ENCODE measurements at regions not wholly inside any gene's neighbourhood (a gene's known extent, or its start where the extent isn't known, plus 50 kb on each side); places are given as distances from the start of the nearest gene placed in this dataset.

GRCh38 chr12:42904683-42905418 lies 315.3 kb upstream of the PRICKLE1 start:
- Histone ChIP-seq H3K4me1 (ENCODE audit: control insufficient read depth in 2 of 2, insufficient read depth in 2 of 2, low read length in 2 of 2) (no peaks in the 10 kb centered on the region), H3K27me3 (ENCODE audit: control insufficient read depth in 2 of 2, insufficient read depth in 1 of 2, low read length in 1 of 2) (no peaks in the 10 kb centered on the region), H3K9me3 (ENCODE audit: control insufficient read depth in 2 of 2, insufficient read depth in 1 of 2, low read length in 1 of 2) (peaks cover 0 to 1% of the 10 kb centered on the region in 2 donors), H3K36me3 (ENCODE audit: control insufficient read depth in 2 of 2, insufficient read depth in 2 of 2, low read length in 1 of 2) (no peaks in the 10 kb centered on the region), H3K4me3 (ENCODE audit: low read length in 2 of 2) (no peak overlapping the region), H3K27ac (ENCODE audit: low read depth in 1 of 2, low read length in 1 of 2) (no peak overlapping the region)
- WGBS = 71% methylated on average over 12 of the region's 12 CpGs
- no peak for DNase-seq (ENCODE audit: low read depth in 6 of 9, low spot score in 9 of 9)

- no peak overlapping the region for H3K27ac ChIP-seq (ENCODE audit: low read depth in 1 of 2, low read length in 1 of 2)
- H3K4me3 ChIP-seq (ENCODE audit: low read length in 2 of 2) = no peak overlapping the region
- H3K4me1 ChIP-seq (ENCODE audit: control insufficient read depth in 2 of 2, insufficient read depth in 2 of 2, low read length in 2 of 2) = no peaks in the 10 kb centered on the region
- peaks cover 0 to 1% of the 10 kb centered on the region in 2 donors for H3K9me3 ChIP-seq (ENCODE audit: control insufficient read depth in 2 of 2, insufficient read depth in 1 of 2, low read length in 1 of 2)
- DNase-seq (ENCODE audit: low read depth in 6 of 9, low spot score in 9 of 9) = no peak
- H3K36me3 ChIP-seq (ENCODE audit: control insufficient read depth in 2 of 2, insufficient read depth in 2 of 2, low read length in 1 of 2) = no peaks in the 10 kb centered on the region
- H3K27me3 ChIP-seq (ENCODE audit: control insufficient read depth in 2 of 2, insufficient read depth in 1 of 2, low read length in 1 of 2) = no peaks in the 10 kb centered on the region
- 82% methylated on average over 3 of the region's 3 CpGs for WGBS
Measured at GRCh38 chr12:42903736-42904135, 314.2 kb upstream of the PRICKLE1 start.

- Histone ChIP-seq H3K27me3 (ENCODE audit: control insufficient read depth in 2 of 2, insufficient read depth in 1 of 2, low read length in 1 of 2) (no peaks in the 10 kb centered on the region), H3K36me3 (ENCODE audit: control insufficient read depth in 2 of 2, insufficient read depth in 2 of 2, low read length in 1 of 2) (no peaks in the 10 kb centered on the region), H3K4me1 (ENCODE audit: control insufficient read depth in 2 of 2, insufficient read depth in 2 of 2, low read length in 2 of 2) (no peaks in the 10 kb centered on the region), H3K9me3 (ENCODE audit: control insufficient read depth in 2 of 2, insufficient read depth in 1 of 2, low read length in 1 of 2) (no peaks in the 10 kb centered on the region), H3K4me3 (ENCODE audit: low read length in 2 of 2) (no peak overlapping the region), H3K27ac (ENCODE audit: low read depth in 1 of 2, low read length in 1 of 2) (no peak overlapping the region)
- WGBS = 99% methylated on average over 2 of the region's 2 CpGs
- no peak for DNase-seq (ENCODE audit: low read depth in 6 of 9, low spot score in 9 of 9)
Measured at GRCh38 chr12:42902001-42902400, 312.5 kb upstream of the PRICKLE1 start.

GRCh38 chr12:42893803-42894202 lies 304.3 kb upstream of the PRICKLE1 start:
- 94% methylated on average over 2 of the region's 2 CpGs for WGBS
- Histone ChIP-seq H3K4me3 (ENCODE audit: low read length in 2 of 2) (no peak overlapping the region), H3K36me3 (ENCODE audit: control insufficient read depth in 2 of 2, insufficient read depth in 2 of 2, low read length in 1 of 2) (no peaks in the 10 kb centered on the region), H3K27ac (ENCODE audit: low read depth in 1 of 2, low read length in 1 of 2) (no peak overlapping the region), H3K9me3 (ENCODE audit: control insufficient read depth in 2 of 2, insufficient read depth in 1 of 2, low read length in 1 of 2) (no peaks in the 10 kb centered on the region), H3K27me3 (ENCODE audit: control insufficient read depth in 2 of 2, insufficient read depth in 1 of 2, low read length in 1 of 2) (no peaks in the 10 kb centered on the region), H3K4me1 (ENCODE audit: control insufficient read depth in 2 of 2, insufficient read depth in 2 of 2, low read length in 2 of 2) (no peaks in the 10 kb centered on the region)
- DNase-seq (ENCODE audit: low read depth in 6 of 9, low spot score in 9 of 9) = no peak

- Histone ChIP-seq H3K36me3 (ENCODE audit: control insufficient read depth in 2 of 2, insufficient read depth in 2 of 2, low read length in 1 of 2) (no peaks in the 10 kb centered on the region), H3K27ac (ENCODE audit: low read depth in 1 of 2, low read length in 1 of 2) (no peak overlapping the region), H3K9me3 (ENCODE audit: control insufficient read depth in 2 of 2, insufficient read depth in 1 of 2, low read length in 1 of 2) (no peaks in the 10 kb centered on the region), H3K27me3 (ENCODE audit: control insufficient read depth in 2 of 2, insufficient read depth in 1 of 2, low read length in 1 of 2) (no peaks in the 10 kb centered on the region), H3K4me1 (ENCODE audit: control insufficient read depth in 2 of 2, insufficient read depth in 2 of 2, low read length in 2 of 2) (no peaks in the 10 kb centered on the region), H3K4me3 (ENCODE audit: low read length in 2 of 2) (no peak overlapping the region)
- DNase-seq (ENCODE audit: low read depth in 6 of 9, low spot score in 9 of 9) = no peak
- WGBS = 87% methylated on average over 4 of the region's 4 CpGs
Measured at GRCh38 chr12:42892702-42893551, 303.4 kb upstream of the PRICKLE1 start.

- Histone ChIP-seq H3K4me1 (ENCODE audit: control insufficient read depth in 2 of 2, insufficient read depth in 2 of 2, low read length in 2 of 2) (no peaks in the 10 kb centered on the region), H3K36me3 (ENCODE audit: control insufficient read depth in 2 of 2, insufficient read depth in 2 of 2, low read length in 1 of 2) (no peaks in the 10 kb centered on the region), H3K27me3 (ENCODE audit: control insufficient read depth in 2 of 2, insufficient read depth in 1 of 2, low read length in 1 of 2) (no peaks in the 10 kb centered on the region), H3K27ac (ENCODE audit: low read depth in 1 of 2, low read length in 1 of 2) (no peak overlapping the region), H3K4me3 (ENCODE audit: low read length in 2 of 2) (no peak overlapping the region), H3K9me3 (ENCODE audit: control insufficient read depth in 2 of 2, insufficient read depth in 1 of 2, low read length in 1 of 2) (no peaks in the 10 kb centered on the region)
- no peak for DNase-seq (ENCODE audit: low read depth in 6 of 9, low spot score in 9 of 9)
- WGBS = 75% methylated on average over 1 of the region's 1 CpG
Measured at GRCh38 chr12:42887657-42888056, 298.1 kb upstream of the PRICKLE1 start.

- WGBS = 91% methylated on average over 3 of the region's 3 CpGs
- Histone ChIP-seq H3K27me3 (ENCODE audit: control insufficient read depth in 2 of 2, insufficient read depth in 1 of 2, low read length in 1 of 2) (no peaks in the 10 kb centered on the region), H3K4me3 (ENCODE audit: low read length in 2 of 2) (no peak overlapping the region), H3K36me3 (ENCODE audit: control insufficient read depth in 2 of 2, insufficient read depth in 2 of 2, low read length in 1 of 2) (no peaks in the 10 kb centered on the region), H3K4me1 (ENCODE audit: control insufficient read depth in 2 of 2, insufficient read depth in 2 of 2, low read length in 2 of 2) (no peaks in the 10 kb centered on the region), H3K9me3 (ENCODE audit: control insufficient read depth in 2 of 2, insufficient read depth in 1 of 2, low read length in 1 of 2) (no peaks in the 10 kb centered on the region), H3K27ac (ENCODE audit: low read depth in 1 of 2, low read length in 1 of 2) (no peak overlapping the region)
- no peak for DNase-seq (ENCODE audit: low read depth in 6 of 9, low spot score in 9 of 9)
Measured at GRCh38 chr12:42886160-42886559, 296.6 kb upstream of the PRICKLE1 start.

- no peaks in the 10 kb centered on the region for H3K9me3 ChIP-seq (ENCODE audit: control insufficient read depth in 2 of 2, insufficient read depth in 1 of 2, low read length in 1 of 2)
- H3K27me3 ChIP-seq (ENCODE audit: control insufficient read depth in 2 of 2, insufficient read depth in 1 of 2, low read length in 1 of 2) = no peaks in the 10 kb centered on the region
- H3K36me3 ChIP-seq (ENCODE audit: control insufficient read depth in 2 of 2, insufficient read depth in 2 of 2, low read length in 1 of 2) = no peaks in the 10 kb centered on the region
- 100% methylated on average over 2 of the region's 2 CpGs for WGBS
- no peak for DNase-seq (ENCODE audit: low read depth in 6 of 9, low spot score in 9 of 9)
- no peaks in the 10 kb centered on the region for H3K4me1 ChIP-seq (ENCODE audit: control insufficient read depth in 2 of 2, insufficient read depth in 2 of 2, low read length in 2 of 2)
- no peak overlapping the region for H3K27ac ChIP-seq (ENCODE audit: low read depth in 1 of 2, low read length in 1 of 2)
- no peak overlapping the region for H3K4me3 ChIP-seq (ENCODE audit: low read length in 2 of 2)
Measured at GRCh38 chr12:42885677-42886076, 296.1 kb upstream of the PRICKLE1 start.

- H3K4me3 ChIP-seq (ENCODE audit: low read length in 2 of 2) = no peak overlapping the region
- no peaks in the 10 kb centered on the region for H3K4me1 ChIP-seq (ENCODE audit: control insufficient read depth in 2 of 2, insufficient read depth in 2 of 2, low read length in 2 of 2)
- no peaks in the 10 kb centered on the region for H3K36me3 ChIP-seq (ENCODE audit: control insufficient read depth in 2 of 2, insufficient read depth in 2 of 2, low read length in 1 of 2)
- H3K27ac ChIP-seq (ENCODE audit: low read depth in 1 of 2, low read length in 1 of 2) = no peak overlapping the region
- WGBS = 90% methylated on average over 4 of the region's 4 CpGs
- H3K27me3 ChIP-seq (ENCODE audit: control insufficient read depth in 2 of 2, insufficient read depth in 1 of 2, low read length in 1 of 2) = no peaks in the 10 kb centered on the region
- no peak for DNase-seq (ENCODE audit: low read depth in 6 of 9, low spot score in 9 of 9)
- no peaks in the 10 kb centered on the region for H3K9me3 ChIP-seq (ENCODE audit: control insufficient read depth in 2 of 2, insufficient read depth in 1 of 2, low read length in 1 of 2)
Measured at GRCh38 chr12:42884116-42884515, 294.6 kb upstream of the PRICKLE1 start.

All from thymus (tissue), 11 donors.